Gastrocnemius medialis (tissue), 4 donors: ENCODE measurements at regions not wholly inside any gene's neighbourhood (a gene's known extent, or its start where the extent isn't known, plus 50 kb on each side); places are given as distances from the start of the nearest gene placed in this dataset.

Experiments
- ATAC-seq, 2 donors: fragments of 150-250 bp; one replicate each; pipeline ENCODE4 v1.9.1; 2016
- DNase-seq, 2 donors: peaks; one replicate each; pipeline ENCODE4 v3.0.0-alpha.2; 2019
- H3K27ac ChIP-seq, 4 donors: fragments of 200-600 bp; sonication (generic); 1 replicate in 1 of 4; 2 replicates in 3 of 4; pipeline ENCODE4 v1.5.1; 2016 to 2018; ENCODE audit warnings: mild to moderate bottlenecking in 2 of 4, moderate library complexity in 1 of 4
- H3K27me3 ChIP-seq, 3 donors: fragments of 200-600 bp; sonication (generic) in 2 of 3; 1 replicate in 1 of 3; 2 replicates in 2 of 3; pipeline versions ENCODE4 v1.5.1 to v1.6.0; 2016 to 2019; ENCODE audit warnings: mild to moderate bottlenecking in 1 of 3, moderate library complexity in 1 of 3
- H3K36me3 ChIP-seq, 2 donors: fragments of 200-600 bp; sonication (generic) in 1 of 2; one replicate each; pipeline ENCODE4 v1.5.1; 2017 to 2018
- H3K4me1 ChIP-seq, 2 donors: fragments of 200-600 bp; sonication (generic) in 1 of 2; one replicate each; pipeline ENCODE4 v1.5.1; 2016 to 2017; ENCODE audit warnings: mild to moderate bottlenecking in 2 of 2
- H3K4me3 ChIP-seq, 4 donors: fragments of 200-600 bp; sonication (generic) in 3 of 4; 1 replicate in 1 of 4; 2 replicates in 3 of 4; pipeline ENCODE4 v1.5.1; 2016 to 2019; ENCODE audit warnings: mild to moderate bottlenecking in 2 of 4
- H3K9me3 ChIP-seq, 3 donors: fragments of 200-600 bp; sonication (generic) in 2 of 3; 1 replicate in 1 of 3; 2 replicates in 2 of 3; pipeline ENCODE4 v1.5.1; 2016 to 2019
- CTCF ChIP-seq, 5 experiments: fragments of 450-650 bp in 3 of 5; fragments of 200-600 bp in 2 of 5; sonication (generic) in 2 of 5; IDR thresholded peaks in 4 of 5; conservative IDR thresholded peaks in 1 of 5; 1 replicate in 4 of 5; 2 replicates in 1 of 5; pipeline ENCODE4 v1.5.1; 2016 to 2019; ENCODE audit warnings: antibody characterized with exemption in 5 of 5, mild to moderate bottlenecking in 3 of 5, moderate library complexity in 3 of 5
- POLR2A ChIP-seq, 2 donors: fragments of 450-650 bp; IDR thresholded peaks; one replicate each; pipeline ENCODE4 v1.6.1; 2017; ENCODE audit warnings: antibody characterized with exemption in 2 of 2, mild to moderate bottlenecking in 2 of 2, moderate library complexity in 2 of 2
- in situ Hi-C, 4 donors: fragments of 200-750 bp; cut with MboI; loops; one replicate each; pipeline versions ENCODE4 v1.15.0 to v1.8.0; 2017; ENCODE audit warnings: low sequenced_read_pairs in 4 of 4
- intact Hi-C: fragments of 100-400 bp; cut with DNase I; formaldehyde crosslinking; loops from one replicate; pipeline ENCODE4 v1.15.1; 2023; ENCODE audit warnings: low total_unique reads

- in situ Hi-C loops (no loop called here), intact Hi-C loops (no loop called here)
- ATAC-seq (no peak), DNase-seq (no peak)
- H3K36me3 ChIP-seq: no peaks in the 10 kb centered on the region
- no peaks in the 10 kb centered on the region for H3K4me1 ChIP-seq
- TF ChIP-seq POLR2A (IDR thresholded peaks at IDR 0.05) (no peak), CTCF (IDR thresholded peaks at IDR 0.05 in 4 of 5, conservative IDR thresholded peaks at IDR 0.05 in 1 of 5) (no peak)
- no peaks in the 10 kb centered on the region for H3K9me3 ChIP-seq
- H3K27ac ChIP-seq: no peak overlapping the region
- H3K4me3 ChIP-seq: no peak overlapping the region
- no peaks in the 10 kb centered on the region for H3K27me3 ChIP-seq
Observed at GRCh38 chr17:55668312-55668920, 54.2 kb downstream of the TMEM100 start.

GRCh38 chr17:55666806-55667205, 55.9 kb downstream of the TMEM100 start:
- Histone ChIP-seq H3K9me3 (no peaks in the 10 kb centered on the region), H3K27ac (no peak overlapping the region)
- DNase-seq: no peak

GRCh38 chr17:55664287-55664686, 58.4 kb downstream of the TMEM100 start:
- H3K27ac ChIP-seq: no peak overlapping the region
- peaks cover 0 to 4% of the 10 kb centered on the region in 2 donors for H3K4me1 ChIP-seq
- DNase-seq (no peak), ATAC-seq (no peak)
- in situ Hi-C loops (no loop called here), intact Hi-C loops (no loop called here)
- H3K4me3 ChIP-seq: no peak overlapping the region
- no peaks in the 10 kb centered on the region for H3K36me3 ChIP-seq
- H3K9me3 ChIP-seq: no peaks in the 10 kb centered on the region
- no peaks in the 10 kb centered on the region for H3K27me3 ChIP-seq
- TF ChIP-seq POLR2A (IDR thresholded peaks at IDR 0.05): no peak
- no peak for TF ChIP-seq CTCF (IDR thresholded peaks at IDR 0.05 in 4 of 5, conservative IDR thresholded peaks at IDR 0.05 in 1 of 5)

More at GRCh38 chr17:55666806-55667205, 55.9 kb downstream of the TMEM100 start:
- no peak overlapping the region for H3K4me3 ChIP-seq
- no peaks in the 10 kb centered on the region for H3K27me3 ChIP-seq
- H3K36me3 ChIP-seq: no peaks in the 10 kb centered on the region
- ATAC-seq: no peak
- H3K4me1 ChIP-seq: no peaks in the 10 kb centered on the region
- intact Hi-C loops: no loop called here
- in situ Hi-C loops: no loop called here
- TF ChIP-seq CTCF (IDR thresholded peaks at IDR 0.05 in 4 of 5, conservative IDR thresholded peaks at IDR 0.05 in 1 of 5) (no peak), POLR2A (IDR thresholded peaks at IDR 0.05) (no peak)

GRCh38 chr17:55663400-55663799, 59.3 kb downstream of the TMEM100 start:
- DNase-seq (no peak), ATAC-seq (no peak)
- H3K4me1 ChIP-seq: peaks cover 0 to 4% of the 10 kb centered on the region in 2 donors
- in situ Hi-C loops: no loop called here
- intact Hi-C loops: no loop called here
- TF ChIP-seq POLR2A (IDR thresholded peaks at IDR 0.05) (no peak), CTCF (IDR thresholded peaks at IDR 0.05 in 4 of 5, conservative IDR thresholded peaks at IDR 0.05 in 1 of 5) (no peak)
- H3K4me3 ChIP-seq: no peak overlapping the region
- no peaks in the 10 kb centered on the region for H3K36me3 ChIP-seq
- no peaks in the 10 kb centered on the region for H3K27me3 ChIP-seq
- H3K27ac ChIP-seq: no peak overlapping the region
- H3K9me3 ChIP-seq: no peaks in the 10 kb centered on the region
